HG03575 (cell line): ENCODE measurements at regions not wholly inside any gene's neighbourhood (a gene's known extent, or its start where the extent isn't known, plus 50 kb on each side); places are given as distances from the start of the nearest gene placed in this dataset.

Source experiments
- ATAC-seq: cut with Tn5 transposase; IDR thresholded peaks from one replicate; pipeline ENCODE4 v1.9.1; 2021; ENCODE audit not compliant: unreplicated experiment, insufficient number of reproducible peaks, low FRiP score; ENCODE audit errors: extremely low read depth

- no peak for ATAC-seq
These were observed 372.6 kb downstream of the BCOR start for GRCh38 chrX:39725114-39725513.

- no peak for ATAC-seq
These were observed 371.7 kb downstream of the BCOR start for GRCh38 chrX:39725928-39726619.

- no peak for ATAC-seq
These were observed 371.0 kb downstream of the BCOR start for GRCh38 chrX:39726771-39727170.

GRCh38 chrX:39728025-39728424, 369.7 kb downstream of the BCOR start:
- no peak for ATAC-seq

GRCh38 chrX:39728852-39729598, 368.7 kb downstream of the BCOR start:
- no peak for ATAC-seq

GRCh38 chrX:39729981-39730661, 367.6 kb downstream of the BCOR start:
- ATAC-seq: no peak

GRCh38 chrX:39730662-39731329, 367.0 kb downstream of the BCOR start:
- no peak for ATAC-seq

- ATAC-seq: no peak
These were observed 366.5 kb downstream of the BCOR start for GRCh38 chrX:39731330-39731667.

- ATAC-seq: no peak
These were observed 366.0 kb downstream of the BCOR start for GRCh38 chrX:39731735-39732134.

- no peak for ATAC-seq
These were observed 364.0 kb downstream of the BCOR start for GRCh38 chrX:39733745-39734144.

- no peak for ATAC-seq
These were observed 363.5 kb downstream of the BCOR start for GRCh38 chrX:39734174-39734776.

- ATAC-seq: no peak
These were observed 361.2 kb downstream of the BCOR start for GRCh38 chrX:39736216-39737211.

- ATAC-seq: no peak
These were observed 358.2 kb downstream of the BCOR start for GRCh38 chrX:39739585-39739984.

GRCh38 chrX:39740078-39740477, 357.7 kb downstream of the BCOR start:
- no peak for ATAC-seq

GRCh38 chrX:39741904-39742303, 355.9 kb downstream of the BCOR start:
- ATAC-seq: no peak

GRCh38 chrX:39745818-39746217, 351.9 kb downstream of the BCOR start:
- no peak for ATAC-seq

GRCh38 chrX:39749135-39749534, 348.6 kb downstream of the BCOR start:
- no peak for ATAC-seq

GRCh38 chrX:39749728-39750127, 348.0 kb downstream of the BCOR start:
- ATAC-seq: no peak
